ENCODE measurements at regions not wholly inside any gene's neighbourhood (a gene's known extent, or its start where the extent isn't known, plus 50 kb on each side); places are given as distances from the start of the nearest gene placed in this dataset.

- Histone ChIP-seq H3K27me3 (ENCODE audit: insufficient read depth, low read length, poor library complexity) (no peaks in the 10 kb centered on the region), H3K36me3 (ENCODE audit: insufficient read depth, low read length) (no peaks in the 10 kb centered on the region), H3K27ac (ENCODE audit: low read length) (no peak overlapping the region), H3K79me2 (ENCODE audit: insufficient read depth, low read length) (no peaks in the 10 kb centered on the region), H2AFZ (ENCODE audit: low read depth, low read length) (no peak overlapping the region), H3K4me3 (ENCODE audit: low read depth in 1 of 2, low read length in 2 of 2) (no peak overlapping the region), H3K4me1 (ENCODE audit: insufficient read depth, low read length) (no peaks in the 10 kb centered on the region), H3K9me3 (ENCODE audit: insufficient read depth, low read length, severe bottlenecking) (no peaks in the 10 kb centered on the region), H3K9ac (ENCODE audit: low read depth, low read length) (no peak overlapping the region), H4K20me1 (ENCODE audit: insufficient read depth, low read length) (no peaks in the 10 kb centered on the region), H3K4me2 (ENCODE audit: insufficient read depth, low read length) (no peak overlapping the region)
- no peak for DNase-seq
- ATAC-seq (ENCODE audit: insufficient read depth, low read depth), result no peak
- TF ChIP-seq EZH2 (IDR thresholded peaks at IDR 0.05; ENCODE audit: borderline replicate concordance, low read depth, low read length, severe bottlenecking) (no peak), CTCF (IDR thresholded peaks at IDR 0.05; ENCODE audit: borderline replicate concordance, extremely low read depth, low read length, poor library complexity, severe bottlenecking) (no peak)
These were observed 144.2 kb downstream of the SLITRK6 start for GRCh38 chr13:85655040-85655439.

GRCh38 chr13:85654227-85654626, 145.0 kb downstream of the SLITRK6 start:
- Histone ChIP-seq H4K20me1 (ENCODE audit: insufficient read depth, low read length) (no peaks in the 10 kb centered on the region), H3K79me2 (ENCODE audit: insufficient read depth, low read length) (no peaks in the 10 kb centered on the region), H3K4me3 (ENCODE audit: low read depth in 1 of 2, low read length in 2 of 2) (no peak overlapping the region), H3K27ac (ENCODE audit: low read length) (no peak overlapping the region), H3K27me3 (ENCODE audit: insufficient read depth, low read length, poor library complexity) (no peaks in the 10 kb centered on the region), H3K9me3 (ENCODE audit: insufficient read depth, low read length, severe bottlenecking) (no peaks in the 10 kb centered on the region), H3K36me3 (ENCODE audit: insufficient read depth, low read length) (no peaks in the 10 kb centered on the region), H2AFZ (ENCODE audit: low read depth, low read length) (no peak overlapping the region), H3K4me2 (ENCODE audit: insufficient read depth, low read length) (no peak overlapping the region), H3K9ac (ENCODE audit: low read depth, low read length) (no peak overlapping the region), H3K4me1 (ENCODE audit: insufficient read depth, low read length) (no peaks in the 10 kb centered on the region)
- no peak for TF ChIP-seq EZH2 (IDR thresholded peaks at IDR 0.05; ENCODE audit: borderline replicate concordance, low read depth, low read length, severe bottlenecking)
- no peak for TF ChIP-seq CTCF (IDR thresholded peaks at IDR 0.05; ENCODE audit: borderline replicate concordance, extremely low read depth, low read length, poor library complexity, severe bottlenecking)
- no peak for DNase-seq
- no peak for ATAC-seq (ENCODE audit: insufficient read depth, low read depth)

GRCh38 chr13:85653681-85654080, 145.5 kb downstream of the SLITRK6 start:
- Histone ChIP-seq H2AFZ (ENCODE audit: low read depth, low read length) (no peak overlapping the region), H3K36me3 (ENCODE audit: insufficient read depth, low read length) (no peaks in the 10 kb centered on the region), H3K4me3 (ENCODE audit: low read depth in 1 of 2, low read length in 2 of 2) (no peak overlapping the region), H3K4me1 (ENCODE audit: insufficient read depth, low read length) (no peaks in the 10 kb centered on the region), H3K79me2 (ENCODE audit: insufficient read depth, low read length) (no peaks in the 10 kb centered on the region), H3K27me3 (ENCODE audit: insufficient read depth, low read length, poor library complexity) (no peaks in the 10 kb centered on the region), H3K9ac (ENCODE audit: low read depth, low read length) (no peak overlapping the region), H4K20me1 (ENCODE audit: insufficient read depth, low read length) (no peaks in the 10 kb centered on the region), H3K9me3 (ENCODE audit: insufficient read depth, low read length, severe bottlenecking) (no peaks in the 10 kb centered on the region), H3K4me2 (ENCODE audit: insufficient read depth, low read length) (no peak overlapping the region), H3K27ac (ENCODE audit: low read length) (no peak overlapping the region)
- ATAC-seq (ENCODE audit: insufficient read depth, low read depth), result no peak
- DNase-seq, result no peak
- TF ChIP-seq EZH2 (IDR thresholded peaks at IDR 0.05; ENCODE audit: borderline replicate concordance, low read depth, low read length, severe bottlenecking), result no peak

- Histone ChIP-seq H3K4me2 (ENCODE audit: insufficient read depth, low read length) (no peak overlapping the region), H4K20me1 (ENCODE audit: insufficient read depth, low read length) (no peaks in the 10 kb centered on the region), H3K36me3 (ENCODE audit: insufficient read depth, low read length) (no peaks in the 10 kb centered on the region), H3K79me2 (ENCODE audit: insufficient read depth, low read length) (no peaks in the 10 kb centered on the region), H3K27me3 (ENCODE audit: insufficient read depth, low read length, poor library complexity) (no peaks in the 10 kb centered on the region), H3K4me1 (ENCODE audit: insufficient read depth, low read length) (no peaks in the 10 kb centered on the region), H3K9me3 (ENCODE audit: insufficient read depth, low read length, severe bottlenecking) (no peaks in the 10 kb centered on the region), H2AFZ (ENCODE audit: low read depth, low read length) (no peak overlapping the region), H3K4me3 (ENCODE audit: low read depth in 1 of 2, low read length in 2 of 2) (no peak overlapping the region), H3K9ac (ENCODE audit: low read depth, low read length) (no peak overlapping the region), H3K27ac (ENCODE audit: low read length) (no peak overlapping the region)
- no peak for ATAC-seq (ENCODE audit: insufficient read depth, low read depth)
- DNase-seq, result no peak
- TF ChIP-seq EZH2 (IDR thresholded peaks at IDR 0.05; ENCODE audit: borderline replicate concordance, low read depth, low read length, severe bottlenecking), result no peak
- no peak for TF ChIP-seq CTCF (IDR thresholded peaks at IDR 0.05; ENCODE audit: borderline replicate concordance, extremely low read depth, low read length, poor library complexity, severe bottlenecking)
These were observed 146.7 kb downstream of the SLITRK6 start for GRCh38 chr13:85652491-85652890.
